GM21529 (cell line): ENCODE measurements at regions not wholly inside any gene's neighbourhood (a gene's known extent, or its start where the extent isn't known, plus 50 kb on each side); places are given as distances from the start of the nearest gene placed in this dataset.
"Not testable (repeated sequence)": the region's sequence is repeated elsewhere in the genome, so short reads cannot be mapped to it uniquely, and the experiment has no call there.

Experiments used
- ATAC-seq: cut with Tn5 transposase; IDR thresholded peaks from one replicate; pipeline ENCODE4 v1.9.1; 2021; ENCODE audit not compliant: unreplicated experiment

- ATAC-seq: not testable (repeated sequence)
These were observed 260.1 kb downstream of the MEF2C start for GRCh38 chr5:88622890-88623289.

DNA sequence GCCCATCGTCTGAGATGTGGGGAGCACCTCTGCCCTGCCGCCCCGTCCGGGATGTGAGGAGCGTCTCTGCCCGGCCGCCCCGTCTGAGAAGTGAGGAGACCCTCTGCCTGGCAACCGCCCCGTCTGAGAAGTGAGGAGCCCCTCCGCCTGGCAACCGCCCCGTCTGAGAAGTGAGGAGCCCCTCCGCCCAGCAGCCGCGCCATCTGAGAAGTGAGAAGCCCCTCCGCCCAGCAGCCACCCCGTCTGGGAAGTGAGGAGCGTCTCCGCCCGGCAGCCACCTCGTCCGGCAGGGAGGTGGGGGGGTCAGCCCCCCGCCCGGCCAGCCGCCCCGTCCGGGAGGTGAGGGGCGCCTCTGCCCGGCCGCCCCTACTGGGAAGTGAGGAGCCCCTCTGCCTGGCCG, 267.2 kb downstream of the MEF2C start:
- ATAC-seq: not testable (repeated sequence)

GRCh38 chr5:88613051-88613450, 269.9 kb downstream of the MEF2C start:
- no peak for ATAC-seq

- ATAC-seq: no peak
These were observed 272.4 kb downstream of the MEF2C start for GRCh38 chr5:88610586-88610985.

GRCh38 chr5:88607492-88607891, 275.5 kb downstream of the MEF2C start:
- no peak for ATAC-seq

DNA sequence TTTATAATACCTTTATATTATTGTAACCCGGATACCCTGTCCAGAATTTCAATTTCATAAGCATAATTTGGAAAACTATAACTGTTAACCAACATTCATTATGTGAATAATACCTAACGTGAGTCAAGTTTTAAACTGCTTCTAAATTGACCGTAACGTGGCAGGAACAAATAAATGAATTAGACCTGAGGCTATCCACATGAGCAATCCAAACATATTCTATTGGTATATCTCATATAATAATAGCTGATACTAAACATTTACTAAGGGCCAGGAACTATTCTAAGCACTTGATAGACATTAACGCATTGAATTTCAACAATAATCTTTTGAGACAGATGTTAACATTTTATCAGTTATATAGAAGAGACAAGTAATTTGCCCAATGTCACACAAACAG, 276.4 kb downstream of the MEF2C start:
- ATAC-seq: no peak

- no peak for ATAC-seq
These were observed 276.8 kb downstream of the MEF2C start for GRCh38 chr5:88606173-88606572.

DNA sequence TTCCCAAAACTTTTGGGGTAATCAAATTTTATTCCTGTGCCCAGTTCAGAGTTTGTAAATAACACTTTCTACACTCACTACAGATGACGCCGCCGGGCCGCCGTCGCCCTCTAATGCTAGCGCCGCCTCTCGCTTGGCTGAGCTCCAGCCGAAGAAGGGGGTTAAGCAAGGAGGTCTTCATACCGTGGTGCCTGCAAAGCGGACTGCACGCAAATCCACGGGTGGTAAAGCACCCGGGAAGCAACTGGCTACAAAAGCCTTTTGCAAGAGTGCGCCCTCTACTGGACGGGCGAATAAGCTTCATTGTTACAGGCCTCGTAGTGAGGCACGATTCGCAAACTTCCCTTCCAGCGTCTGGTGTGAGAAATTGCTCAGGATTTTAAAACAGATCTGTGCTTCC, 280.4 kb downstream of the MEF2C start:
- no peak for ATAC-seq

GRCh38 chr5:88594441-88594840, 288.5 kb downstream of the MEF2C start:
- no peak for ATAC-seq

DNA sequence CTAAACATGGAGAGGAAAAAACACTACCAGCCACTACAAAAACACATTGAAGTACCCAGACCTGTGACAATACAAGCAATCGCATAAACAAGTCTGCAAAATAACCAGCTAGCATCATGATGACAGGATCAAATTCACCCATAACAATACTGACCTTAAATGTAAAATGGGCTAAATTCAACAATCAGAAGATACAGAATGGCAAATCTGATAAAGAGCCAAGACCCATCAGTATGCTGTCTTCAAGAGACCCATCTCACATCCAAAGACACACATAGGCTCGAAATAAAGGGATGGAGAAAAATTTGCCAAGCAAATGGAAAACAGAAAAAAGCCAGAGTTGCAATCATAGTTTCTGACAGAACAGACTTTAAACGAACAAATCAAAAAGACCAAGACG, 294.4 kb downstream of the MEF2C start:
- ATAC-seq: no peak

DNA sequence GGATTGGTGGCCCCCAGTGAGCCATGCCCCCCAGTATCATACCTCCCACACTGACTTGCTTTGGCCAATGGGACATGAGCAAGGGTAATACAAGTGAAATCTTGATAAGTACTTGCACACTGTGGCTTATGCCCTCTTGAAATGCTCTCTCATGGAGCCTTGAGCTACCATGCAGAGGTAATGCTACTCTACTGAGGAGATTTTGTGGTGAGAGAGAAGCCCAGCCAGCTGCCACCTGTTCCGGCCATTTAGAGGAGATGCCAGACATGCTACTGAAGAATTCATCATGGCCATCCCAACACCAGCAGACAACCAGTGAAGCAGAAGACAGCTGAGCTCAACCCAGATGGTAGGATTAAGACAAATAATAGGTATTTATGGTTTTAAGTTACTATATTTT, 299.5 kb downstream of the MEF2C start:
- no peak for ATAC-seq

DNA sequence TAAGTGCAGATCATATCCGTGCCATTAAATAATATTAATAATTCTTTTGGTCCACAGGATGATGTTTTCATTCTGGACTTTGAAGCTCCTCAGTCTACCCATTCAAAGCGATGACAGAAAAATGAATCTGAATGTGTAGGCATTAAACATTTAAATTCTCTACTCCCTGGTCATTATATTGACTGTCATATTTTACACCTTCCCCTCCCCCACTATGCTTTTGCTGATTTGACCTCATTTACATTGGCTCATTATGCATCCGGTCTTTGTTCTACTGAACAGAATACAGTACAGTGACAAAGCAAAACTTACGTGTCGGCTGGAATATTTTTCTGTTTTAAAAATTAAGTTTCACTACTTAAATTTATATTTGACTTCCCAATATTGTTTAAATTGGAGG, 289.7 kb upstream of the TMEM161B start:
- no peak for ATAC-seq

GRCh38 chr5:88557881-88558280, 289.2 kb upstream of the TMEM161B start:
- ATAC-seq: no peak

GRCh38 chr5:88557131-88557530, 288.5 kb upstream of the TMEM161B start:
- ATAC-seq: no peak

GRCh38 chr5:88556406-88556805, 287.8 kb upstream of the TMEM161B start:
- no peak for ATAC-seq

- ATAC-seq: no peak
These were observed 287.0 kb upstream of the TMEM161B start for GRCh38 chr5:88555674-88556073.

GRCh38 chr5:88553986-88554385, 285.3 kb upstream of the TMEM161B start:
- no peak for ATAC-seq

DNA sequence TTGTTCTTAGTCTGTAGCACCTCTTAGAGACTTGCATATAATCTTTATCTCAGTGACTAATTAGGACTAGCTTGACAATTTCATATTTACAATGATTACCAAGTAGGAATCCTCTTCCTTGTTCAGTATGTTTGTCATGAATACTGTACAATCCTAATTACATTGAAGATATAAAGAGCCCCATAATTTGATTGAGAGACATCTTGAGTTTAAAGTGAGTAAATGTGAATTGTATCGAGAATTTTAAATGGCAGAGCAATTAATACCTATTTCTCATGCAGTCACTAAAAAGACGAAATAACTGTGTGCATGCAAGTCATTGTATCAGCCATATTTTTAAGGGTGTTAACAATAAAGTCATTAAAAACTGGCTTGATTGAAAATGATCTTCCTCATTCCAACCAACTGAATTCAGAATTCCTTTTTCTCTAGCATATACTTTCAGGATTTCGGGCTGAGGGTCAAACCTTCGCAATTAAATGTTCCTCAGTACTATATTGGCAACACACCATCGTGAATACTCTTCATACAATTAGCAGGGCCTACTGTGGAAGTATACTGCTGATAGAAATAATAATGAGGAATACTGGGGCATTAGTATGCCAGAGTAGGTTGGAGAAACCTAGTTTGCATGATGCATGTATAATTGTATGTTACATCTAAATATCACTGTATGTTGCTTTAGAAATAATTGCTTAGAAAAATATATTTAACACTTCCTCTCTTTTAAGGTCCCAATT, 284.7 kb upstream of the TMEM161B start:
- no peak for ATAC-seq

GRCh38 chr5:88552426-88552825, 283.8 kb upstream of the TMEM161B start:
- no peak for ATAC-seq

GRCh38 chr5:88551724-88552345, 283.2 kb upstream of the TMEM161B start:
- no peak for ATAC-seq

DNA sequence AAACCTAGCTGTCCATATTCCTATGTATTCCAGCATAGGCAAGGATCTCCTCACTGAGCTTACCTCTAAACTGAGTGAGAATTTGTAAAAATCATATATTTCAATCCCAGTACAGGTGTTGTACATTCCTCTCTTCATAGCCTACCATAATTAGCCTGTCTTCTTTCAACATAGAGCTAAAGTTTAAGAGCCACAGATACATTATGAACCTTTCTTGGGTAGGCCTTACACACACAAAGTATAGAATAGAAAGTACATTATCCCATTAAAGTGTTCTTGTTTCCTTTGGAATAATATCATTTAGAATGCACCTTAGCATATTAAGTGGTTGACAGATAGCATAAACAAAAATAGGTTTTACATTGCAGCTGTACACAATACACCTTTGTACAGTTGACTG, 282.1 kb upstream of the TMEM161B start:
- no peak for ATAC-seq

GRCh38 chr5:88548136-88548805, 279.6 kb upstream of the TMEM161B start:
- ATAC-seq: no peak
